HFF-Myc (cell line): ENCODE measurements at regions not wholly inside any gene's neighbourhood (a gene's known extent, or its start where the extent isn't known, plus 50 kb on each side); places are given as distances from the start of the nearest gene placed in this dataset.

ENCODE experiments used
- DNase-seq: peaks from one replicate; pipeline ENCODE4 v3.0.0-alpha.2; 2011; ENCODE audit warnings: low read depth; ENCODE audit errors: extremely low read depth
- H3K4me3 ChIP-seq: replicated peaks from 2 replicates; pipeline ENCODE4 v1.5.1; 2011; ENCODE audit warnings: low read depth, mild to moderate bottlenecking, control low read depth, low read length
- TF ChIP-seq, protein P1 (sequence below): IDR thresholded peaks from 2 replicates; pipeline ENCODE4 v1.5.1; 2012; ENCODE audit warnings: mild to moderate bottlenecking, low read depth, low read length, control low read depth; ENCODE audit errors: missing control alignments

DNA sequence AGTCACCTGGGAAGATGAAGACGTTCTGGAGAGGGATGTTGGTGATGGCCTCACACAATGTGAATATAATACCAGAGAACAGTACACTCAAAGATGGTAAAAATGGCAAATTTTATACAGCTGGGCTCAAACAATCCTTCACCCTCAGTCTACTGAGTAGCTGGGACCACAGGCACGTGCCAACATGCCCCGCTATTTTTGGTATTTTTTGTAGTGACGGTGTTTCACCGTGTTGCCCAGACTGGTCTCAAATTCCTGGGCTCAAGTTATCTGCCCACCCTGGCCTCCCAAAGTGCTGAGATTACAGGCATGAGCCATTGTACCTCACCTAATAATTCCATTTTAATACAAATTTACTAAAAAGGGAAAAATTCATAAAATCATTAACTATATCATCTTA is 280.3 kb upstream of the HSFY2 start:
- TF ChIP-seq, protein P1, sequence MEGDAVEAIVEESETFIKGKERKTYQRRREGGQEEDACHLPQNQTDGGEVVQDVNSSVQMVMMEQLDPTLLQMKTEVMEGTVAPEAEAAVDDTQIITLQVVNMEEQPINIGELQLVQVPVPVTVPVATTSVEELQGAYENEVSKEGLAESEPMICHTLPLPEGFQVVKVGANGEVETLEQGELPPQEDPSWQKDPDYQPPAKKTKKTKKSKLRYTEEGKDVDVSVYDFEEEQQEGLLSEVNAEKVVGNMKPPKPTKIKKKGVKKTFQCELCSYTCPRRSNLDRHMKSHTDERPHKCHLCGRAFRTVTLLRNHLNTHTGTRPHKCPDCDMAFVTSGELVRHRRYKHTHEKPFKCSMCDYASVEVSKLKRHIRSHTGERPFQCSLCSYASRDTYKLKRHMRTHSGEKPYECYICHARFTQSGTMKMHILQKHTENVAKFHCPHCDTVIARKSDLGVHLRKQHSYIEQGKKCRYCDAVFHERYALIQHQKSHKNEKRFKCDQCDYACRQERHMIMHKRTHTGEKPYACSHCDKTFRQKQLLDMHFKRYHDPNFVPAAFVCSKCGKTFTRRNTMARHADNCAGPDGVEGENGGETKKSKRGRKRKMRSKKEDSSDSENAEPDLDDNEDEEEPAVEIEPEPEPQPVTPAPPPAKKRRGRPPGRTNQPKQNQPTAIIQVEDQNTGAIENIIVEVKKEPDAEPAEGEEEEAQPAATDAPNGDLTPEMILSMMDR: no peak
- DNase-seq: no peak
- H3K4me3 ChIP-seq: no peak overlapping the region

DNA sequence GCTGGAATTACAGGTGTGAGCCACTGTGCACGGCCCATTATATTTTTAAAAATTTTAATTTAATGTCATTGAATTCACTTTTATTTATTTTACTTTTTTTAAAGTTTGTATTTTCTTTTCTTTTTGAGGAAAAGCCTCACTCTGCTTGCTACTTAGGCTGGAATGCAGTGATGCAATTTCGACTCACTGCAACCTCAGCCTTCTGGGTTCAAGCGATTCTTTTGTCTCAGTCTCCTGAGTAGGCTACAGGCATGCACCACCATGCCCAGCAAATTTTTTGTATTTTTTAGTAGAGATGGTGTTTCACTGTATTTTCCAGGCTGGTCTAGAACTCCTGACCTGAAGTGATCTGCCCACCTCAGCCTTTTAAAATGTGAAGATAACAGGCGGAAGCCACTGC is 277.5 kb upstream of the HSFY2 start:
- TF ChIP-seq, protein P1: no peak
- DNase-seq: no peak
- H3K4me3 ChIP-seq: no peak overlapping the region

DNA sequence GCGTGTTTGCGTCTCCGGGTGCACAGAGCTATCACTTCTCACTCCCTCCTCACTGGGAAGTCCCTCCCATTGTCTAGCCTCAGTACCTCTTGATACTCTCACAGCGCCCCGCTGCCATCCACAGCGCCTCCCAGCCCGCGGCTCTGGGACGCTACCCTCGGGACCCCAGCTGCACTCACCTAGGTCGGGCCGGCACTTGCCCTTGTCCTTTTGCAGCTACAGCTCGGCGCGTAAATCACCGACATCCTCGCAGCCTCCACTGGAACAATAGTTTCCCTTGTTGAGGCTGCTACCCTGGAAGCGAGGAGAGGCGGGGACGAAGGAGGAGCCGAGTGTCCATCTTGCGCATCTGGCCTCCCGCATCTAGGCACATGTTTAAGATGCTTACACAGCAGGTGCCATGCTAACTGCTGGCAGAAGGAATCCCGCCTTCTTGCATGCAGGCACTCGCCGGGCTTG is 269.5 kb upstream of the HSFY2 start:
- no peak for DNase-seq

DNA sequence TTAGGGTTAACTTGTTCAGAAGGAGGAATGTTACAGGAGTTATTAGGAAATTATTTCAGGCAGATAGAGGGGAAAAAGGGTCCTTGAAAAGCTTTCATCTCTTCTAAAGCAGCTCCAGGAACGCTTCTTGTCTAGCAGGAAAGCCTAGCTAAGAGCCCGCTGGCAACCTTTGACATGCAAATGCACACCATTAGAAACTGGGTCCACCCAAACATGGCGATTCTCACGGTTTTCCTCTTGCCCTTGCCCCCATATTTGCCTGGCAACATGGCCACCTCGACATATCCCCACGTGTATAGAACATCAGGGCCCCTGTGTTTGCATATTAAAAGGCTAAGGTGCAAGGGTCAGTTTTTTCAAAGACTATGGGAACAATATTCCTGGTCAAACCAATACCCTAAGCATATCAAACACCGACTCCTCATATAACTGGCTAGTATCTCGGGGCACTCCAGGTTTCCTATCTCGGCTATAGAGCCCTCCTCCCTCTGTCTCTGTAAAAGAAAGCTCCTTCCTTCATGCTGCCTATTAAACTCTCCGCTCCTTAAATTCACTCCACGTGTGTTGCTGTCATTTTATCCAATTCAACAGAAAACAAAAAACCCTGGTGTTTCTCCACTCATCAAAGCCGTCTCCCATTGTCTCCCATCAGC is 268.9 kb upstream of the HSFY2 start:
- TF ChIP-seq, protein P1: no peak
- DNase-seq: no peak

More for the DNA sequence above, 269.5 kb upstream of the HSFY2 start:
- no peak overlapping the region for H3K4me3 ChIP-seq
- TF ChIP-seq, protein P1: no peak

DNA sequence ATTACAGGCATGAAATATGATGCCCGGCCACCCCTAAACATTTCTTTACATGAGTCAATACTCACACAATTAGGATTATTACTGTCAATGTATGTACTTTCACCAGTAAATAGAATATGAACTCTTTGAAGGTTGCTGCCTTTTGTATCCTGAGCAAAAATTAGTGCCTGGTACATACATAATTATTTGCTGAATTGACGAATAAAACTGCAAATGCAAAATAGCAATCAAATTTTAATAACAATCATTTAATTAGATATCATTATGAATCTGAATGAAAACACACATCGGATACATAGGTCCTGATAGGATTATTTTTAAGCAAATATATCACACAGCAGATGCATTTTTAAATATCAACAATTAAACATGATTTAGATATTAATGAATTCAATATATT is 253.1 kb upstream of the HSFY2 start:
- no peak overlapping the region for H3K4me3 ChIP-seq
- TF ChIP-seq, protein P1: no peak
- no peak for DNase-seq

More for the DNA sequence above, 268.9 kb upstream of the HSFY2 start:
- no peak overlapping the region for H3K4me3 ChIP-seq

DNA sequence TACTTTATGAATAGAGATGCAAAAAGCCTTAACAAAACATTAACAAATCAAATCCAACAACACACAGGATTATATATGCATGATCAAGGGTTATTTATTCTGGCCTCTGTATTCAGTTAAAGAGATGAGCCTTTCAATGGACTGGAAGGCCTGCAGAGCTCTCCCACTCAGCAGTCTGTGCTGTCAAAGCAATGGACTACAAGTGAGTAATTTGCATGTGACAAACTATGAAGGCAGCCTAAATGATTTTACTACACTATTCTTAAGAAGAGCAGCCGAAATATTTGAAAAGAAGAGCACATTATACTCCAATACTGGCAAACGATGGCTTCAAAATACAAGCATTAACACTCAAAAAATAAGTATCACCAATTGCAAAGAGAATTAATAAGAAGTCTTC is 250.4 kb upstream of the HSFY2 start:
- DNase-seq: no peak
- TF ChIP-seq, protein P1: no peak
- H3K4me3 ChIP-seq: no peak overlapping the region

DNA sequence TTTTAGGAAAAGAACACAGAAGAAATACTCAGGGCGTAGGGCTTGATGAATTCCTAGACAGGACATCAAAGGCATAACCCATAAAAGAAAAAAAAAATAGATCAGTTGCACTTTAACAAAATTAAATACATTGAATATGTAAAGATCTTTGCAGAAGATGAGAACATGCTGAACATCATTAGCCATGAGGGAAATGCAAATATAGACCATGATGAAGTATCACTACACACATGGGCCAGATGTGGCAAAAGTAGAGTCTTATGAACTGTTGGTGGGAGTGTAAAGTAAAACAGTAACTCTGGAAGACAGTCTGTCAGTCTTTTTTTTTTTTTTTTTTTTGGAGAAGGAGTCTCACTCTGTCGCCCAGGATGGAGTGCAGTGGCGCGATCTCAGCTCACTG is 246.7 kb upstream of the HSFY2 start:
- DNase-seq: no peak
- TF ChIP-seq, protein P1: no peak
- H3K4me3 ChIP-seq: no peak overlapping the region
